ENCODE measurements at regions not wholly inside any gene's neighbourhood (a gene's known extent, or its start where the extent isn't known, plus 50 kb on each side); places are given as distances from the start of the nearest gene placed in this dataset.
"Not testable (repeated sequence)": the region's sequence is repeated elsewhere in the genome, so short reads cannot be mapped to it uniquely, and the experiment has no call there.

DNA sequence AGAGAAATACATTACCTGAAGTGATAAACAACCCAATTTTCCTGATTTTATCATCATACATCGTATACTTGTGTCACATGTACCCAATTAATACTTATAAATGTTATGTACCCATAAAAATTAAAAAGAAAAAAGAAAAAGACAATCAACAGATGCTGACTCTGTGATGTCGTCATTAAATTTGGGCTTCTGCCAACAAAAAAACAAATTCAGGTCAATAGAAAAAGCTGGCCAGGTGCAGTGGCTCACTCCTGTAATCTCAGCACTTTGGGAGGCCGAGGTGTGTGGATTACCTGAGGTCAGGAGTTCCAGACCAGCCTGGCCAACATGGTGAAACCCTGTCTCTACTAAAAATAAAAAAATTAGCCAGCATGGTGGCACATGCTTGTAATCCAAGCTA is 174.4 kb downstream of the ZIC4 start:
- not testable (repeated sequence) for DNase-seq

DNA sequence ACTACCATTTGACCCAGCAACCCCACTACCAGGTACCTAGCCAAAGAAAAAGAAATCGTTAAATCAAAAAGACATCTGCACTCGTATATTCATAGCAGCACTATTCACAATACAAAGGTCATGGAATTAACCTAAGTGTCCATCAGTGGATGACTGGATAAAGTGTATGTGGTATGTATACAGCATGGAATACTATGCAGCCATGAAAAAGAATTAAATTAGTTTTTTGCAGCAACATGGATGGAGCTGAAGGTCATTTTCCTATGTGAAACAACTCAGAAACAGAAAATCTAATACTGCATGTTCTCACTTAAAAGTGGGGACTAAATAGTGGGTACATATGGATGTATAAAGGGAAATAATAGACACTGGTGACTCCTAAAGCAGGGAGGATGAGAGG is 175.2 kb downstream of the ZIC4 start:
- DNase-seq, result no peak

DNA sequence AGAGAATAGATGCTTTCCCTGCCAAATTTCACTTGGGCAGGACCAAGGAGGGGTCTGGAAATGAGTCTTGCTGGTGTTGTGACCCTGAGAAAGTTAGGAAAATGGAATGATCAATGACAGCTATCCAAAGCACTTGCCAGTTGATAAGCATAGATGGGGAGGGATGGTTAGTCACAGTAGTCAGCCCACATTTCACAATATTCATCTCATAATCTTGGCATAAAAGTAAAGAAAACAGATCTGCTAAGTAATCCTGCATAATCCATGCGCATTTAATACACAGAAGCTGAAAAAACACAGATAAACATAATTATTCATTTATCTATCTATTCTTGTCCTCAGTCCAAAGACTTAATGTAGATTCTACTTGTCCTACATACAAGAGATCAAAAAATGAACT is 184.1 kb downstream of the ZIC4 start:
- DNase-seq, result no peak

DNA sequence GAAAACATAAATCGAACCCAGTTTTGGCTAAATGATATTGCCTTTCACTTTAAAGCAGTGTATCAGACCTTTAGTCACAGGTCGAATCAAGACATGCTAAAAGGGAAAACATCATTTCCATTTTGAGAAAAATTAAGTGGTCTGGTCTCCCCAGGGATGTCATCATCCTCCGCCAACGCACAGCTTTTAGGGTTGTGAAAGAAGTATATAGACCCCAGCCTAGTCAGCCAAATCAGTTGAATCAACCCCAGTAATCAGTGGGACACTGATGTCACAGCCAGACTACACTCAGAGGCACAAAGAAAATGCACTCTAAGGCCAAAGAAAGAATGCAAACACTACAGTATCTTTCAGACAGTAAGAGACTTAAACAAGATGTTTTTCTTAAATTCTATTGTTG is 187.4 kb downstream of the ZIC4 start:
- no peak for DNase-seq

DNA sequence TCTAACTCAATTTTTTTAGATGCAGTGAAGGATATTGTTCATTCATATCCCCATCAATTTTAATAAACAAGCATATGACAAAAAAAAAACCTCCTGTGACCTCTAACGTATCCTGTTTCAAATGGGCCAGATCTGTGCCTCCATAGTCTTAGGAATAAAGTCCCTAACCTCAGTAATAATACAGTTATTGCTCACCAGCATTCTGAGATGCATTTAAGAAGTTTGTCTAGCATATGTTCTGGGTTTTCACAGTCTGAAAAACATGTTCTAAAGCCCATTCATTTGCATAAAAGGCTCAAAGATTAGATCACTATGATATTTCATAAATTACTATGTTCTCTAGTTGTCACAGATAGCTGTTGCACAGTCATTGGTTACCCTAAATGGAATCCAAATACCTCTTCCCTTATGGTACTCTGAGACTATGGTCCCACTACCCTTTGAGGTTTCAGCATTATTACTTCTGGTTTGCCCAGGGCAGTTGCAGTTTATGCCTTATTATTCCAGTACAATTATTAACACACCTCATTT is 190.1 kb downstream of the ZIC4 start:
- DNase-seq, result no peak

DNA sequence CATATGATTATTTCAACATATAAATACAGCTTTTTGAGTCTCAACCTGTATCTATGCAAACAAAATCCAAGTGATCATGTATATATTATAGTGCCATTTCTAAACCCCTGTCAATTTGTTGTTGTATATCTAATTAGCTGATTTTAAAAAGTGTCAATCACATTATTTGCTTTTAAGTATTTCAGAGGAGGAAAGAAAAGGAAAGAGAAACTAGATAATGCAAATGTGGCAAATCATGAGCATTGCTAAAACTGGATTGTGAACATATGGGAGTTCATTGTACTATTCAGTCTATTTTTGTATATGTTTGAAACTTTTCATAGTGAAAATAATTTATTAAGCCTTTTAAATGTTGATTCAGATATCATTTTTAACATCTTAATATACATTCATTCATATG is 190.7 kb downstream of the ZIC4 start:
- DNase-seq, result no peak

DNA sequence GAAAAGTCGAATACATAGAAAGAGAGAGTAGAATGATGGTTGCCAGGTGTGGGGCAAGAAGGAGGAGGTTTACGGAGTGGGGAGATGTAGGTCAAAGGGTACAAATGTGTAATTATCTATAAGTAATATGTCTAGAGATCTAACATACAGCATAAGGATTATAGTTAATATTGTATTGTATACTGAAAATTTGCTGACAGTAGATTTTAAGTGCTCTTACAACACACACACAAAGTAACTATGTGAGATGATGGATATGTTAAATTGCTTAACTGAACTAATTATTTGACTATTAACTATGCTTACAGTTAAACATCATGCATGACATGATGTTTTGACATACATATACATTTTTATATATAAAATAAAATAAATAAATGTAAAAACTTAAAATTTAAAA is 192.7 kb downstream of the ZIC4 start:
- DNase-seq, result no peak

DNA sequence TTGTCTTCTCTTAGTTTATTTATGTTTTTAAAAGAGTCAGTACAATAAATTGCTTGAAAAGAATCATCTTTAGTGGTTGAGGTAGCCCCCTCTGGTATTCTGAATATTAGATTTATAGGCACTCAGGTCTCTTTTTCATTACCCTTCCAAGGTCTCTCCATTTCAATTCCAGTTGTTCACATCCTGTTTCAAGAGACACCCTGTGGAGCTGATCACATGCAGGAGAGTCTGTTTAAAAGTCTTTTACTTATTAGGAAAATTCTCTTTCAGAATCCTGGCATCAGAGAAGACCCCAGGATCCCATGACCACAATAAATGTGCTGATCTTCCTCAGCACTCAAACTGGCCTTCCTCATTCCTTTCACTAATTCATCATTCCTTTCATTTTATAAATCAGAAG is 195.7 kb downstream of the ZIC4 start:
- DNase-seq, result no peak

DNA sequence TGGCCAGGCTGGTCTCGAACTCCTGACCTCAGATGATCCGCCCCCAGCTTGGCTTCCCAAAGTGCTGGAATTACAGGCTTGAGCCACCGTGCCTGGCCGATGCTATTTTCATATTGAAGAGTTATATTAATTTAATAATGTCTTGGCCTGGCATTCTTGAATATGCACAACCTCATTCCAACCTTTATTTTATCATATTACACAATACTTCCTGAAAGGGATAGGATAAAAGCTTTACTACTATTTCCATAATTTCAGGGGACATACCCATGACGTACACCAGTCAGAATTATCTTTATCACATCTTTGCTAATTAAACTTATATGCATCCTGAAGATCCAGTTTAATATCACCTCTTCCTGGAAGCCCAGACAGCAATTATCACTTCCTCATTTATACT is 205.3 kb downstream of the ZIC4 start:
- no peak for DNase-seq

DNA sequence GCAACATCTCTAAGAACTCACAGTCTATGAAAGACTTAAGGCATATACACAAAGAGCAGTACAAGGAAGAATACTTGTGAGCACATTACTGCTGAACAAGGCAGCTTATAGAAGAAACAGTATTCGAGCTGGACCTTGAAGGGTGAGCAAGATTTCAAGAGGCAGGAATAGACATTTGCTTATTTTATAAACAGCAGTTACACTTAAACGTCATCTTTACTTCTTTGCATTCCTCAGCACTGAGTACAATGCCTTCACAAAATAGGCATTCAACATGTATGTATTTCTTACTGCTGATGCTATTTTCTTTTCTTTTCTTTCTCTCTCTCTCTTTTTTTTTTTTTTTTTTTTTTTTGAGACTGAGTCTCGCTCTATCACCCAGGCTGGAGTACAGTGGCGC is 205.8 kb downstream of the ZIC4 start:
- DNase-seq, result no peak

DNA sequence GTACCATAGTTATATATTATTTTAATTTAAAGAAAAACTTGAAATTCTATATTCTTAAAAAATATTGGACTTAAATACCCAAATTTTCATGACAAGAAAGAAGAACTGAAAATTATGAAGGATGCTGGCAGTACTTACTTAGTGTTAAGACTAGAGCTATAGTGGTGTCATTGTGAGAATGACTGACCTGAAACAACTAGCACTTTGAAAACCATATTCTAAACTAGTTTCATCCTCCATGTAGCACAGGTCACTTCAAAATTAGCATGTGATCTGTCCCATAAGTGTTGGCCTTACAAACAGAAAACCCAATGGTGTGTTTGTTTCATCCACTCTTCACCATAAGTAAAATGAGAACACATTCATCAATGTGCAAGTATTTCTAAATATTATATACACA is 208.6 kb downstream of the ZIC4 start:
- no peak for DNase-seq

DNA sequence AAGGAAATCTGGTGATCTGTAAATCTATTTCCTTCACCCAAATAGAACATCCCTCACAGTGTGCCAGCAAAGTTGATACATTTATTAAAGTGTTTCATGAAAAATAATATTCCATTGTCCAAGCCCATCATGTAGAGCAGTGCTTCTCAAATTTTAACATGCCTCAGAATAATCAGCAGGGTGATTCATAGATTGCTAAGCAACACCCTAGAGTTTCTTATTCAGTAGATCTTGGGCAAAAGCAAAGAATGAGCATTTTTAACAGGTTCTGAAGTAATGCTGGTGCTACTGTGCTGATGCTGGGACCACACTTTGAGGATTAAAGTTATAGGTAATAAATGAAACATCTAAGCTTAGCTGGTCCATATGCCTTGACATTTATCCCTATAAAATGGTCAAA is 210.5 kb downstream of the ZIC4 start:
- no peak for DNase-seq

DNA sequence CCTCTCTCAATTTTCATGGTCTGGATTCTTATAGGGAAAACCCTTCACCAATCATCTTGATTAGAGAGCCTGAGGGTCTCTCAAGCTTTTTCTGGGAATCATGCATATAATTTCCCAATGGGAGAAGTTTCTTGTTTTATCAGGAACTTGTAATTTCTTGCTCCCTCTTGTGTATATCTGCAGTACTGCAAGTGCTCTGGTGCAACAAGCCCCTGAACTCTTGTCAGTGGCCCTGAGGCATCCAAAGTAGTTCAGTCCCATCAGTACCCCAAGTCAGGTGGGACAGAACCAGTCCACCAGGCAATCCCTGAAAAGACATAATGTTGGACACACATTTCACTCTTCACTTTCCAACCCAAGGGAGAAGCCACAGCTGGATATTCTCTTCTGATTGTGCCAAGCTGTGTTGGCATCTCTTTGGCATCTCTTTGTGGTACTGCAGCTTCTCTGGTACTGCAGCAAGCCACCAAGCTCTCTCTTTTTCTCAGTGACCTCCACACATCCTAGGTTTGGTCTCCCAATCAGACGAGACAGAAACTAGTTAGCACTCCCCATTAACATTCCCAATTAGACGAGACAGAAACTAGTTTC is 214.5 kb downstream of the ZIC4 start:
- peak; percentile 7 for DNase-seq

DNA sequence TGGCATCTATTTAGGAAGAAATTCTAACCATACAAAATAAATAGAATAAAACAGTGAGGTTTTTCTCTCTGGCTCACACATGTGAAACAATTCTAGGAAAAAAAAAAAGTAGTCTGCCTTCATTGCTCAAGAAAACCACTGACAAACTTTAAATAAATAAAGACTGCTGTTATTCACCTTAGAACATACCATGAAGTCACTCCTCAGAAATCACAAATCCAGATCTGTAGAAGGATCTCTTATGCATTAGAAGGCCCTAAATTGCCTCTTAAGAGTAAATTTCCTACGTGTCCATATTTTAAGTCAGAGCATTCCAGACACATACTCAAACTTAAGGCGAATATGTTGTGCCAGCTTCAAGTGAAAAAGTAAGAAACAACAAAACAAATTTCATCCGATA is 217.3 kb downstream of the ZIC4 start:
- DNase-seq, result no peak

DNA sequence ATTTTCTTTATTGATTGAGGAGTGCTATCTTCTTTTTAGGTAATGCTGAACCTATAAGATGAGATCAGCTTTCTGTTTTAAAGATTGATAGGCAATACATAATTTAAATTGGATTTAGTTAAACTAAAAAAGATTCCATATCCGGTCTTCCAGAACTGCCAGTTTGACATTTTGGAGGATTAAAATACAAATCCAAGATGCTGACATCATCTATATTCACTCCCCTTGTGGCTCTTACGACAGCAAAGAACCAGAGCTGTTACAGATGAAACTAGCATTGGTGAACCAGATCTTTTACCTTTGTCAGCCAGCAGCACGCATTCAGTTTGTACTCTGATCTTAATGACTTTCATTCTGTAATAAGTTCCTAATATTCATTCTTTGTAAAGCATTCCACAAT is 218.7 kb downstream of the ZIC4 start:
- DNase-seq, result no peak

DNA sequence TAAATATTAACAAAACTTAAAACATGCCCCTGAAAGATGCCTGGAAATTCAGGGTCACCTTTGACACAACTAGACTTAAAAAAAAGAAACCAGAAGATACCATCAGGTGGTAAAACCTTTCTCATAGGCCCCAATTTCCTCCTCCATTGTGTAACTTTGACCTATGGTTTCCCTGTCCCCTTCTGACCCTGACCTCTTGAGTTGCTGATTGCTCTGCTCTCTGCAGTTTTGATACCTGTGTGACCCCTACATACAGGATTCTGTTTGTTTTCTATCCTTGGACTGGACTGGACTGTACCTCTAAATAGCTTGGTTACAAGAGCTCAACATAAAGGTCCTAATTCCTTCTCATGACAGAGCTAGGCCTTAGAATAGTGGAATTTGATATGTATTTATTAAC is 220.6 kb downstream of the ZIC4 start:
- DNase-seq, result no peak

DNA sequence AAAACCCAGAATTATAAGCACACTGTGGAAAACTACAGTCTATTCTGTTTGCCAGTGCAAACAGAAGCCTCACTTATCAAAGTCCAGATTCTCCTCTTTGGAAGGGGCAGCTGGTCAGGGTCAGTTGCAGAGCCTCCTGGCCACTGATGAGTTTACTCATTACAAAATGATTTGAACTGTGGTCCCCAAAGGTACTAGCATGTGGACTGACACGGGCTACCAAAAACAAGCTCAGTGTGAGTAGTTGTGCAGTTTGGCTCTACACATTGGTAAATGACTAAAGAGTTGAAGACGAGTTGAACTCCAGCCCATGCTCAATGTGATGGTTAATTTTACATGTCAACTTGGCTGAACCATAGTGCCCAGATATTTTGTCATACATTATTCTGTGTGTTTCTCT is 221.5 kb downstream of the ZIC4 start:
- DNase-seq, result no peak

DNA sequence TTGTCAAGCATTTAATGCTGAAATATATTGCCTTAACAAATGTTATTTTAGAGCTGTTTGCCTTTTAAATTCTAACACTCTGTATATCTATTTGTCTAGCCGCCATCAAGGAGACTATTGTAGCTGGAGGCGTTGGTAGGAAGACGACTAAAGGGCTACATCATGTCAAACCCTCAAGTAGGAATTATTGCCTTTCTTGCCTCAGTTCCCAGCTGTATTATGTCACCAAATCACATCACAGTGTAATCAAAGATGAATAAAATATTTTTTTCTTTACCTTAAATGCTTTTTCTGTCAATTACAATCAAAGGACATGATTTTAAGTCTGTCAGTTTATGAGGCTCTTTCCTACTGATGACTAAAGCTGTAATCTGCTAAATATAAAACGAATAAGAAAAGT is 233.1 kb downstream of the ZIC4 start:
- DNase-seq, result no peak

DNA sequence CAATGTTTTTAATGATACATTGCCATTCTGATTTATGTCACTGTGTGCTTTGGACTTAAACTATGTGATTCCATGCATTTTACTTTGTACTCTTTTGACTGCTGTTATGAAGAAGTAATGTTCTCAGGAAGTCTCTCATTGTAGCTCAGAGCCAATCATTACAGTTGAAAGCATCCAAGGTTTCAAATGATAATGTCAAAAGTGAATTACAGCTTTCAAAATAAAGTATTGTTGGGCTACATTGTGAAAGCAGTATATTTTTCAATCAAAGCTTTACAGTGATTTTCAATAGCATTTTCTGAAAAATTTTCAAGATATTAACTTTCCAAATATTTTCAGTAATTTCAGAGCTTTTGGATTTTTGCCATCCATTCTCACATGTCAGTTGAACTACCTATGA is 243.6 kb downstream of the ZIC4 start:
- DNase-seq, result no peak

DNA sequence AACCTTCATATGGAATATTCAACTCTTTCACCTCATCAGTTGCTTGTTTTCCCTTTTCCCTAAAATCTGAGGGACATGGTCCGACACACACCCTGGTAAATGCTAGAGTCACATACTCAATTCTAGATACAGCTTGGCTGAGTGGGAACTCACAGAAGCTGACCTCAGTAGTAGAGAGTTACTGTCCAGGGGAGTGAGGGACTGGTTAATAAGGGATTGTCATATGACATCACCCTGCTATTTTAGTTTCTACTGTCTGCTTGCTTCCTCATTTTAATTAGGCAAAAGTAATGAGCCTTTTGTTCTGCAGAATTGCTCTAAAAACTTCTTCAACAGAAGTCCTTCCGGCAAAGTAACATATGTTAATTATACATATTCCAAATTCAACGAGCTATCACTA is 244.5 kb downstream of the ZIC4 start:
- DNase-seq, result no peak

DNA sequence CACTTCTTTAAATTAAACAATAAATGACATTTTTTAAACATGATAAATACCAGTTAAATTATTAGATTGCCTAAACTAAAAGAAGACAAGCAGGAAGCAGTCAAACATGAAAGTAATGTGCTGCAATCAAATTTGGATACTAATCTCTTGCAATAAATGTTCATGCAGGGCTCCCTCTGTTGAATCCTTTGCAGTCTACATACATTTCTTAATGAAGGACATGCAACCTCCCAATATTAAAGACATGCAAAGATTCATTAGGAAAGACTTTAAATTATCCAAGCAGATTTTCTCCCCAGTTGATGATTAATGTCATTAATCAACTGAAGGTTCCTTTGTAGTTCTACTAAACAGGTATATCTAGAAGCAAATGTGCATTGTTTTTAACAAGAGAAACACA is 245.4 kb downstream of the ZIC4 start:
- DNase-seq, result no peak

DNA sequence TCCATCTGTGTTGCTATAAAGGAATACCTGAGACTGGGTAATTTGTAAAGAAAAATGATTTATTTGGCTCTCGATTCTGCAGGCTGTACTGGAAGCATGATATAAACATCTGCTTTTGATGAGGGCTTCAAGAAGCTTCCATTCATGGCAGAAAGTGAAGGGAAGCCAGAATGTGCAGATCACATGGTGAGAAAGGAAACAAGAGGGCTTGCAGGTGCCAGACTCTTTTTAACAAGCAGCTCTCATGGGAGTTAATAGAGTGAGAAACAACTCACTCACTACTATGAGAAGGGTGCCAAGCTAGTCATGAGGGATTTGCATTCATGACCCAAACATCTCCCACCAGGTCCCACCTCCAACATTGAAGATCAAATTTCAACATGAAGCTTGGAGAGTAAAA is 247.2 kb downstream of the ZIC4 start:
- DNase-seq, result no peak

DNA sequence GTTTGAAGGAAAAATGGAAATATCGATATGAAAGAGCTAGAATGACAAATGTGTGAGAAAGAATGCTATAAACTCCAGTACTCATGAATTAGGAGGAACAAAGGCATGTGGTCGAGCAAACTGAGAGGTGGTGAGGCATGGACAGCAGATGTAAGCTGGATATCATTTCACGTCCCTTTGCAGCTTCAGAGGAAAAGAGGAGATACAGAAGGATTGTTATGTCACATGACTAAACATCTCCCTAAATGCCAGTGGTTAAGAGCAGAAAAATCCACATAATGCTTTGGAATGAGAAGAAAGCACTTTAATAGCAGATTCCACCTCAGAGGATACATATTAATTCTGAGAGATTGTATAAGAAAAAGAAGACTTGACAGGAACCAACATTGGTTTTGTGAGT is 248.7 kb downstream of the ZIC4 start:
- DNase-seq, result no peak

DNA sequence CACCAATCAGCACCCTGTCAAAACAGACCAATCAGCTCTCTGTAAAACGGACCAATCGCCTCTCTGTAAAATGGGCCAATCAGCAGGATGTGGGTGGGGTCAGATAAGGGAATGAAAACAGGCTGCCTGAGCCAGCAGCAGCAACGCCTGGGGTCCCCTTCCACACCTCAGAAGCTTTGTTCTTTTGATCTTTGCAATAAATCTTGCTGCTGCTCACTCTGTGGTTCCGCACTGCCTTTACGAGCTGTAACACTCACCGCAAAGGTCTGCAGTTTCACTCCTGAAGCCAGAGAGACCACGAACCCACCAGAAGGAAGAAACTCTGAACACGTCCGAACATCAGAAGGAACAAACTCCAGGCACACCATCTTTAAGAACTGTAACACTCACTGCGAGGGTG is 251.4 kb downstream of the ZIC4 start:
- DNase-seq, result not testable (repeated sequence)

DNA sequence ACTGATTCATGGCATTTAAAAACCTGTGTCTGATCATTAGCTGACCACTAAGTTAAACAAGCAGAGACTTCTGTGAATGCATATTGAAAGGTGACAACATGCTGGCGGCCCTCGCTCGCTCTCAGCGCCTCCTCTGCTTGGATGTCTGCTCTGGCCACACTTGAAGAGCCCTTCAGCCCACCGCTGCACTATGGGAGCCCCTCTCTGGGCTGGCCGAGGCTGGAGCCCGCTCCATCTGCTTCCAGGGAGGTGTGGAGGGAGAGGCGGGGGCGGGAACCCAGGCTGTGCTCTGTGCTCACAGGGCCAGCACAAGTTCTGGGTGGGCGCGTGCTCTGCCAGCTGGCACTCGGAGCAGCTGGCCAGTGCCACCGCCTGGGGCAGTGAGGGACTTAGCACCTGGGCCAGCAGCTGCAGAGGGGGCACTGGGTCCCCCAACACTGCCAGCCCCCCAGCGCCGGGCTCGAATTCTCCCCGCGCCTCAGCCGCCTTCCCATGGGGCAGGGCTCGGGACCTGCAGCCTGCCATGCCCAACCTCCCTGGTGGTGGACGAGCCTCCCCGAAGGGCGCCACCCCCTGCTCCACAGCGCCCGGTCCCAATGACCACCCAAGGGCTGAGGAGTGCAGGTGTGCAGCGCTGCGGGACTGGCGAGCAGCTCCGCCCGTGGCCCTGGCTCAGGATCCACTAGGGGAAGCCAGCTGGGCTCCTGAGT is 252.4 kb downstream of the ZIC4 start:
- no peak for DNase-seq

Measured in NCI-H510A treated with DMSO at 0.1 percent for 48 hours (cell line).